ENCODE measurements at regions not wholly inside any gene's neighbourhood (a gene's known extent, or its start where the extent isn't known, plus 50 kb on each side); places are given as distances from the start of the nearest gene placed in this dataset.

DNA sequence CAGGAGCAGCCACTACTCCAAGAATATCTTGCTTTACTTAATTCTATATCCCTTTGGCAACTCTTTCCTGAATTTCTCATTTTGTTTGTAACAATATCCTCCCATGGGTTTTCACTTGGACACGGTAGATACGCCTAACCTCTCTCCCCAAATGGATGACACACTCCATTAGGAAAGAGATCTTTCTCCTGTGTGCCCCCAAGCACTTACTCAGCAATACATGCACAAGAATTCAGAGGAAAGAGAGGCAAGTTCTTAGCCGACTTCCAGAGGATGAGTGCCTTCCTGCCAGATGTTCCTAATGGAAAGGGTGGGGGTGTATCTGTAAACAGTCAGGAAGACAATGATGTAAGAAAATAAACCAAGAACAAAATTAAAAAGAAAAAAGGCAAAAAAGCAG, 844.5 kb downstream of the NLGN4Y start:
- Histone ChIP-seq H3K4ac (ENCODE audit: low read depth, low read length) (no peak overlapping the region), H3K9ac (ENCODE audit: low read length) (no peak overlapping the region), H4K12ac (ENCODE audit: low read depth, low read length) (no peak overlapping the region), H2BK12ac (ENCODE audit: low read length) (no peak overlapping the region), H3K9me3 (ENCODE audit: insufficient read depth, low read depth, low read length) (no peaks in the 10 kb centered on the region), H3K14ac (ENCODE audit: low read length) (no peak overlapping the region), H3K27me3 (ENCODE audit: insufficient read depth, low read length) (no peaks in the 10 kb centered on the region), H4K8ac (ENCODE audit: low read depth, low read length) (no peak overlapping the region), H2BK120ac (ENCODE audit: insufficient read depth, low read length, poor library complexity) (no peak overlapping the region), H3K4me2 (ENCODE audit: low read length) (no peak overlapping the region), H3K79me2 (ENCODE audit: control insufficient read depth, insufficient read depth, low read length, poor library complexity) (no peaks in the 10 kb centered on the region), H3K18ac (ENCODE audit: low read length) (no peak overlapping the region), H4K91ac (ENCODE audit: low read depth, low read length) (no peak overlapping the region), H3K36me3 (ENCODE audit: control insufficient read depth in 1 of 2, insufficient read depth in 2 of 2, low read length in 2 of 2) (no peaks in the 10 kb centered on the region), H3K4me3 (ENCODE audit: low read depth, low read length) (no peak overlapping the region), H2AK5ac (ENCODE audit: low read length) (no peak overlapping the region), H3K27ac (ENCODE audit: low read depth, low read length) (no peak overlapping the region), H2BK5ac (ENCODE audit: low read depth, low read length, poor library complexity) (no peak overlapping the region), H3K23ac (ENCODE audit: low read length) (no peak overlapping the region), H3K79me1 (ENCODE audit: low read length) (no peaks in the 10 kb centered on the region), H2AFZ (ENCODE audit: insufficient read depth, low read length, poor library complexity) (no peak overlapping the region), H3K4me1 (ENCODE audit: control insufficient read depth in 1 of 2, insufficient read depth in 2 of 2, low read length in 2 of 2) (no peaks in the 10 kb centered on the region)
- no CpG with 5 or more reads among the region's 3 CpGs for WGBS (ENCODE audit: extremely low coverage, insufficient coverage, insufficient read length)
- no peak for DNase-seq

DNA sequence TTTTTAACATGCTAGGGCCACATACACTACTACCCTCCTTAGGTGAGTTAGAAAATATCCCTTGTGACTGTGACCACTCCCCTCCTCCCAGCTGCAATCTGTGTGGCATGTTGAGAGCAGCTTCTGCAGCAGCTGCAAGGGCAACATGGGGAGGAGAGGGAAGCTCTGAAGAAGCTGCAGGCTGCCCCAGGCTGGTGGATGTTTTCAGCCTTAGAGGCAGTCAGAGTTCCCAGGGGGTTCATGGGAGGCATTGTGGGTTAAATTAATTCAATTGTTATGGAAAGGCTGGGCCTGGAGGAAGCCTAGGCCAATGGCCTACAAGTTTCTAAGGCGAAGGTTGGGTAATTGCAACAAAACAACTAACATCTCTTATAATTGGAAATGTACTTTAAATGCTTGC, 860.8 kb downstream of the NLGN4Y start:
- Histone ChIP-seq H2BK12ac (ENCODE audit: low read length) (no peak overlapping the region), H4K8ac (ENCODE audit: low read depth, low read length) (no peak overlapping the region), H2BK5ac (ENCODE audit: low read depth, low read length, poor library complexity) (no peak overlapping the region), H3K4ac (ENCODE audit: low read depth, low read length) (no peak overlapping the region), H4K91ac (ENCODE audit: low read depth, low read length) (no peak overlapping the region), H3K79me2 (ENCODE audit: control insufficient read depth, insufficient read depth, low read length, poor library complexity) (no peaks in the 10 kb centered on the region), H2AFZ (ENCODE audit: insufficient read depth, low read length, poor library complexity) (no peak overlapping the region), H2AK5ac (ENCODE audit: low read length) (no peak overlapping the region), H3K18ac (ENCODE audit: low read length) (no peak overlapping the region), H3K14ac (ENCODE audit: low read length) (no peak overlapping the region), H4K12ac (ENCODE audit: low read depth, low read length) (no peak overlapping the region), H3K79me1 (ENCODE audit: low read length) (no peaks in the 10 kb centered on the region), H3K36me3 (ENCODE audit: control insufficient read depth in 1 of 2, insufficient read depth in 2 of 2, low read length in 2 of 2) (no peaks in the 10 kb centered on the region), H2BK120ac (ENCODE audit: insufficient read depth, low read length, poor library complexity) (no peak overlapping the region), H3K4me3 (ENCODE audit: low read depth, low read length) (no peak overlapping the region), H3K23ac (ENCODE audit: low read length) (no peak overlapping the region), H3K27ac (ENCODE audit: low read depth, low read length) (no peak overlapping the region), H3K4me2 (ENCODE audit: low read length) (no peak overlapping the region), H3K4me1 (ENCODE audit: control insufficient read depth in 1 of 2, insufficient read depth in 2 of 2, low read length in 2 of 2) (no peaks in the 10 kb centered on the region), H3K27me3 (ENCODE audit: insufficient read depth, low read length) (no peaks in the 10 kb centered on the region), H3K9ac (ENCODE audit: low read length) (no peak overlapping the region), H3K9me3 (ENCODE audit: insufficient read depth, low read depth, low read length) (no peaks in the 10 kb centered on the region)
- no peak for DNase-seq
- WGBS (ENCODE audit: extremely low coverage, insufficient coverage, insufficient read length) = no CpG with 5 or more reads among the region's 1 CpG

- Histone ChIP-seq H3K4ac (ENCODE audit: low read depth, low read length) (no peak overlapping the region), H3K79me1 (ENCODE audit: low read length) (no peaks in the 10 kb centered on the region), H4K8ac (ENCODE audit: low read depth, low read length) (no peak overlapping the region), H3K9me3 (ENCODE audit: insufficient read depth, low read depth, low read length) (no peaks in the 10 kb centered on the region), H3K36me3 (ENCODE audit: control insufficient read depth in 1 of 2, insufficient read depth in 2 of 2, low read length in 2 of 2) (no peaks in the 10 kb centered on the region), H3K4me2 (ENCODE audit: low read length) (no peak overlapping the region), H3K18ac (ENCODE audit: low read length) (no peak overlapping the region), H3K79me2 (ENCODE audit: control insufficient read depth, insufficient read depth, low read length, poor library complexity) (no peaks in the 10 kb centered on the region), H3K27ac (ENCODE audit: low read depth, low read length) (no peak overlapping the region), H2BK120ac (ENCODE audit: insufficient read depth, low read length, poor library complexity) (no peak overlapping the region), H2AK5ac (ENCODE audit: low read length) (no peak overlapping the region), H3K27me3 (ENCODE audit: insufficient read depth, low read length) (no peaks in the 10 kb centered on the region), H4K12ac (ENCODE audit: low read depth, low read length) (no peak overlapping the region), H2BK5ac (ENCODE audit: low read depth, low read length, poor library complexity) (no peak overlapping the region), H2BK12ac (ENCODE audit: low read length) (no peak overlapping the region), H3K23ac (ENCODE audit: low read length) (no peak overlapping the region), H3K9ac (ENCODE audit: low read length) (no peak overlapping the region), H3K4me3 (ENCODE audit: low read depth, low read length) (no peak overlapping the region), H3K4me1 (ENCODE audit: control insufficient read depth in 1 of 2, insufficient read depth in 2 of 2, low read length in 2 of 2) (peaks cover 3% of the 10 kb centered on the region in 2 experiments), H3K14ac (ENCODE audit: low read length) (no peak overlapping the region), H4K91ac (ENCODE audit: low read depth, low read length) (no peak overlapping the region), H2AFZ (ENCODE audit: insufficient read depth, low read length, poor library complexity) (no peak overlapping the region)
- no peak for DNase-seq
- no CpG with 5 or more reads among the region's 1 CpG for WGBS (ENCODE audit: extremely low coverage, insufficient coverage, insufficient read length)
Observed at GRCh38 chrY:15397556-15398280, 873.4 kb downstream of the NLGN4Y start.

DNA sequence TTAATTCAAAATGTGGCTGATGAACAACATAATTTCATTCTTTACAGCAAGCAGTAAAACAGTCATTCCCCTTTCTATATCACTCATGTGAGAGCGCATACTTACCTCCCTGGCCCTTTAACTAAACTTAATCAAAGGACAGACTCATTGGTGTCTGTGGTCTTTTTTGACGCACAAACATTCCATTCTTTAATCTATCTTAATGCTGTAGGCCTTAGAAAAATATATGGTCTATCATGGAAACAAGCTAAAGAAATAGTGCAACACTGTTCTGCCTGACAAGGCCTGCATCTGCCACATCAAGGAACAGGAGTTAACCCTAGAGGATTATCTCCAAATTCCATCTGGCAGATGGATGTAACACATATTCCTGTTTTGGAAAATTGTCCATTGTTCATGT, 878.1 kb downstream of the NLGN4Y start:
- WGBS (ENCODE audit: extremely low coverage, insufficient coverage, insufficient read length) = no CpG with 5 or more reads among the region's 2 CpGs
- H3K9me3 ChIP-seq (ENCODE audit: insufficient read depth, low read depth, low read length) = no peaks in the 10 kb centered on the region
- H3K79me2 ChIP-seq (ENCODE audit: control insufficient read depth, insufficient read depth, low read length, poor library complexity) = no peaks in the 10 kb centered on the region
- no peak overlapping the region for H3K4me3 ChIP-seq (ENCODE audit: low read depth, low read length)
- H3K36me3 ChIP-seq (ENCODE audit: control insufficient read depth in 1 of 2, insufficient read depth in 2 of 2, low read length in 2 of 2) = no peaks in the 10 kb centered on the region
- no peak overlapping the region for H4K12ac ChIP-seq (ENCODE audit: low read depth, low read length)
- no peak overlapping the region for H3K4me2 ChIP-seq (ENCODE audit: low read length)
- no peak overlapping the region for H4K8ac ChIP-seq (ENCODE audit: low read depth, low read length)
- H2BK5ac ChIP-seq (ENCODE audit: low read depth, low read length, poor library complexity) = no peak overlapping the region
- no peak overlapping the region for H3K27ac ChIP-seq (ENCODE audit: low read depth, low read length)
- H3K4me1 ChIP-seq (ENCODE audit: control insufficient read depth in 1 of 2, insufficient read depth in 2 of 2, low read length in 2 of 2) = peaks cover 3% of the 10 kb centered on the region in 2 experiments
- no peak overlapping the region for H2AFZ ChIP-seq (ENCODE audit: insufficient read depth, low read length, poor library complexity)
- no peak overlapping the region for H3K4ac ChIP-seq (ENCODE audit: low read depth, low read length)
- H4K91ac ChIP-seq (ENCODE audit: low read depth, low read length) = no peak overlapping the region
- H3K18ac ChIP-seq (ENCODE audit: low read length) = no peak overlapping the region
- H2AK5ac ChIP-seq (ENCODE audit: low read length) = no peak overlapping the region
- no peaks in the 10 kb centered on the region for H3K79me1 ChIP-seq (ENCODE audit: low read length)
- H3K23ac ChIP-seq (ENCODE audit: low read length) = no peak overlapping the region
- no peak overlapping the region for H3K14ac ChIP-seq (ENCODE audit: low read length)
- no peak overlapping the region for H2BK12ac ChIP-seq (ENCODE audit: low read length)
- no peaks in the 10 kb centered on the region for H3K27me3 ChIP-seq (ENCODE audit: insufficient read depth, low read length)
- H2BK120ac ChIP-seq (ENCODE audit: insufficient read depth, low read length, poor library complexity) = no peak overlapping the region
- no peak for DNase-seq
- no peak overlapping the region for H3K9ac ChIP-seq (ENCODE audit: low read length)

All from trophoblast cell (in vitro differentiated cells and primary cell).